ENCODE measurements at regions not wholly inside any gene's neighbourhood (a gene's known extent, or its start where the extent isn't known, plus 50 kb on each side); places are given as distances from the start of the nearest gene placed in this dataset.

DNA sequence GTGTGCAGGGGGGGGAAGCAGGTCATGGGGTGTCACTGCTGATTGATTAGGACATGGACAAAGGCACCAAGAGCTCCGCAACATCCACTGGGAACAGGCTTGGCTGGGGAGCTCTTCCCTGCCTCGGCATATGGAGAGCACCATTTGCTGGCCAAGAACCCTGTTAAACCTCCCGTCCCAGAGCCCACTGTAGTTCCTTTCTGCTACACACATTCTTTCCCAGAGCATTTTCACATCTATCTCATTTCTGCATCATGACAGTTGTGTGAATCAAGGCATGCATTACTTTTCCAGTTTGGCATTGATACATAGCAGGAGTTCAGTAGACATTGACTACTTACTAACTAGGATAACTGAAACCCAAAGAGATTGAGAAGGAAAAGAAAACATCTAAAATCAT is 333.4 kb upstream of the B3GAT1 start:
- DNase-seq (ENCODE audit: low spot score), result no peak

DNA sequence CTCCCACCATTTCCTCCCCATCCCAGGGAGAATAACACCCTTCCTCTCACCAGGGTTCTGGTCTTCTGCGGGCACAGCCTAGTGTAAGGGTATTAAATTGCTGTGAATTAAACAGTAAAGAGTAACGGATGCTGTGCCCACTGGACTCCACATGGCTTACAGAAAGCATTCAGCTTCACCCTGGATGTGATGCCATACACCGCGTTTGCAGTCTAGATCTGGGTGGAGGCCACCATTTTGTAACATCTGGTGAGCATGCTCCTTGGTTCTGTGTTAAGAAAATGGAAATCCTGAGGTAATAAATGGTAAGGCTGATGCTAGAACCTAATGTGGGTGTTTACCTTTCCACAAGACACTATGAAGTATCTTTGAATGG is 331.8 kb upstream of the B3GAT1 start:
- no peak for DNase-seq (ENCODE audit: low spot score)

DNA sequence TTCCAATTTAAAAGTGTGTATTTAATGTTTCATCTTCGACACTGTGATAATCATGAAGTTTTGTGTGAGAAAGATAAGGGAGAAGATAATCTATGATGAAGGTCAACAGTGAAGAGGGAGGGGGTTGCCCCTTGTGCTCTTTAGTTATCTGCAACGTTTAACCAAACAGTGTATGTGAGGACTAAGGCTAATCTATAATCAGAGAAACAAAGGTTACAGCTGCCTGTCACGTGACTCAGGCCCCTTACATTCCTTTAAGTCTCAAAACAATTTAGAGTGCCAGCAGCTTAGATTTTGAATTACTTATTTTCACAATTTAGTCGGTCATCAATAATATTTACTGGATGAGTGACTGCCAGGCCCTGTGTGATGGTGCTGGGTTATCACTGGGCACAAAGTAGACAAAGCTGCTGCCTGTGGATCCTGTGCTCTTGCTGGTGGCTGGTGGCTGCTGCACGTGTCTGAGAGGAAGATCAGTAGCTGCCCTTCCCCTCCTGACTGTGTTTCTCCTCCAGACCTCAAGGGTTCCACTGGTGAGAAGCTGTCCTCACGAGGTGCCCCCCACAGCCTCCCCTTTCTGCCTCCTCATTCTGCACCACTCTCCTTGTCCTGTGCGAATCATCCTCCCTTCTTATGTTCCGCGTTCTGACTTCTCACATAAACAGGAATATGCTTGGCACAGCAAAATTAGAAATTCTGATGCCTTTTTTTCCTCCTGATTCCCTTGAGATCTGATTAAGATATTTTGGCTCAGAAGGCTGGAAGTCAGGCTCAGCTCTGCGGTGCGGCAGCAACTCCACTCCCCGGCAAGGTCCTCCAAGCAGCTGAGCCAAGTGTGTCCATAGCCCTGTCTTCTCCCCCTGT is 331.1 kb upstream of the B3GAT1 start:
- DNase-seq (ENCODE audit: low spot score), result no peak

DNA sequence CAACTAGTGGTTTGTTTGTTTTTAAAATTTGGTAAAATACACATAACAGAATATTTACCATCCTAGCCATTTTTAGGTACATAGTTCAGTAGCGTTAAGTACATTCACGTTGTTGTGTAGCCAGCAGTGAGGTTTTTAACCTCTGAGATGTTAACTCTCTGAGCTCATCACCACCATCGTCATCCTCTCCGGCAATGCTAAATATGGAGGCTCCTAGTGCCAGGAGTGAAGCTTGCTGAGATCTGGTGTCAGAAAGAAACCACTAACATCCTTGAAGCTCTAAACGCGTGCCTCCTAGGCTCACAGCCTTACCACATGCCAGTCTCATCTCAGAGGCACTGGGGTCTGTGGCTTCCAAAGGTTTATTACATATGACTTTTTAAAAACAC is 330.2 kb upstream of the B3GAT1 start:
- no peak for DNase-seq (ENCODE audit: low spot score)

DNA sequence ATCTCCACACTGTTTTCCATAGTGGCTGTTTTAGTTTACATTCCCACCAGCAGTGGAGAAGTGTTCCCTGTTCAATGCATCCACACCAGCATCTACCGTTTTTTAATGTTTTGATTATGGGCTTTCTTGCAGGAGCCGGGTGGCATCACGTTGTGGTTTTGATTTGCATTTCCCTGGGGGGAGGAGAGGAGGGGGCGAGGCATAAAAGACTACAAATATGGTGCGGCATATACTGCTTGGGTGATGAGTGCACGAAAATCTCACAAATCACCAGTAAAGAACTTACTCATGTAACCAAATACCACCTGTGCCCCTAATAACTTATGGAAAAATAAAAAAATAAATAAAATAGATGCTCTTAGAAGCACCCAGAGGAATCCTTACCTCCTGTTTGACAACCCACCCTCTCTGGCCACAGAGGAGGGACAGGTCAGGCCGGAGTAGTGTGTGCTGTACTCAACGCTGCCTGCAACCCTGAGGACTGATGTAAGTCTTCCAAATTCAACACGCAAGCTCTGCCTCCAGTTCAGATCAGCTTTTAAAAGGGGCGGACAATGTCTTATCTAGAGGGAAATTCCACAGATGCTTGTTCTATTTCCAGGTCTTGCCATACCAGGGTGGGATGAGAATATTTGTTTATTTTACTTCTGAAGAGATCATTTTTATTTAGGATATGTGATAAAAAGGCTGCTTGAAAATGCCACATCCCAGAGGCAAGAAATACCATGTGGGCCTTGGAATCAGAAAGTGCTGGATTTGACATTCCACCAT is 329.6 kb upstream of the B3GAT1 start:
- DNase-seq (ENCODE audit: low spot score), result no peak

DNA sequence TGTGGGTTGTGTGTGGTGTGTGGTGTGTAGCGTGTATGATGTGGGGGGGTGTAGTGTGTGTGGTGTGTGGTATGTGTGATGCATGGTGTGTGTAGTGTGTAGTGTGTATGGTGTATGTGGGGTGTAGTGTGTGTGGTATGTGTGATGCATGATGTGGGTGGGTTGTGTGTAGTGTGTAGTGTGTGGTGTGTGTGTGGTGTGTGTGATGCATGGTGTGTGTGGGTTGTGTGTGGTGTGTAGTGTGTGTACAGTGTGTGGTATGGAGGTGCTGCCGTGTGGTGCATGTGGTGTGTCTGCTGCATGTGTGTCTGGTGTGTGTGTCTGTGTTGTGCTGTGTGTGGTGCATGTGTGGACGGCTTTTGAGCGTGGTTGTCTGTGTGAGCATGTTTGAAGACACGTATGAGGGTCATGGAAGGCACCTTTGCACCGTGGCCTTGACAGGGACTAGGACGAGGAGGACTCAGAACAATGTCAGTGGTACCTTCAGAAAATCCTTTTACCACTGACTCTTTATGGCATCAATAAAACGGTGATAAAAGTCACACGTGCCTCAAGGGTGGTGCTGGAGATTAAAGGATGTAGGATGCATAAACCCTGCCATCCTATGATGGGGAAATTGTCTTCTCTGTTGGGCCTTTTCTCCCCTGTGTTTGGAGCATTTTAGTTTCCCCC is 328.7 kb upstream of the B3GAT1 start:
- DNase-seq (ENCODE audit: low spot score), result no peak

DNA sequence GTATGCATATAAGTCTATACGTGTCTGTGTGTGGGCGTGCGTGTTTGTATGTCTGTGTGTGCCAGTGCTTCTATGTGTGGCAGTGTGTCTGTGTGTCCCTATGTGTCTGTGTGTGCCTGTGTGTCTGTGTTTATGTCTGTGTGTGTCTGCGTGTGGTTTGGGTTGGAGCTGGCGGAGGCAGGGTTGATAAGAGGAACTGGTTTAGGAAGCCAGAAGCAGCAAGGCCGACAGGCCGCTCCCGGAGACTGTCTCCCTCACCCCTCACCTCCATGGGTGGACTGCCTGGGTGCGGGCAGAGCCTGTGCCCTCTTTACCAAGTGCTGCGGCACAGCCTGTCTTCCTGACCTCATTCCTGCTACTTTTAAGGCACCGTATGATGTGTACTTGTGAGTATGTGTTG is 327.1 kb upstream of the B3GAT1 start:
- DNase-seq (ENCODE audit: low spot score), result no peak

DNA sequence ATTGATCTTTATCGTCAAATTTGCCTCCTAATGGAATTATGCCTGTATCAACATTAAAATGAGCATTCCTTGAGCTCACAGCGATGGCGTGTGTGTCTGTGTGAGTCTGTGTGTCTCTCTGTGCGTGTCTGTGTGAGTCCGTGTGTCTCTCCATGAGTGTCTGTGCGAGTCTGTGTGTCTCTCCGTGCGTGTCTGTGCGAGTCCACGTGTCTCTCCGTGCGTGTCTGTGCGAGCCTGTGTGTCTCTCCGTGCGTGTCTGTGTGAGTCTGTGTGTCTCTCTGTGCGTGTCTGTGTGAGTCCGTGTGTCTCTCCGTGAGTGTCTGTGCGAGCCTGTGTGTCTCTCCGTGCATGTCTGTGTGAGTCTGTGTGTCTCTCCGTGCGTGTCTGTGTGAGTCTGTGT is 326.5 kb upstream of the B3GAT1 start:
- no peak for DNase-seq (ENCODE audit: low spot score)

DNA sequence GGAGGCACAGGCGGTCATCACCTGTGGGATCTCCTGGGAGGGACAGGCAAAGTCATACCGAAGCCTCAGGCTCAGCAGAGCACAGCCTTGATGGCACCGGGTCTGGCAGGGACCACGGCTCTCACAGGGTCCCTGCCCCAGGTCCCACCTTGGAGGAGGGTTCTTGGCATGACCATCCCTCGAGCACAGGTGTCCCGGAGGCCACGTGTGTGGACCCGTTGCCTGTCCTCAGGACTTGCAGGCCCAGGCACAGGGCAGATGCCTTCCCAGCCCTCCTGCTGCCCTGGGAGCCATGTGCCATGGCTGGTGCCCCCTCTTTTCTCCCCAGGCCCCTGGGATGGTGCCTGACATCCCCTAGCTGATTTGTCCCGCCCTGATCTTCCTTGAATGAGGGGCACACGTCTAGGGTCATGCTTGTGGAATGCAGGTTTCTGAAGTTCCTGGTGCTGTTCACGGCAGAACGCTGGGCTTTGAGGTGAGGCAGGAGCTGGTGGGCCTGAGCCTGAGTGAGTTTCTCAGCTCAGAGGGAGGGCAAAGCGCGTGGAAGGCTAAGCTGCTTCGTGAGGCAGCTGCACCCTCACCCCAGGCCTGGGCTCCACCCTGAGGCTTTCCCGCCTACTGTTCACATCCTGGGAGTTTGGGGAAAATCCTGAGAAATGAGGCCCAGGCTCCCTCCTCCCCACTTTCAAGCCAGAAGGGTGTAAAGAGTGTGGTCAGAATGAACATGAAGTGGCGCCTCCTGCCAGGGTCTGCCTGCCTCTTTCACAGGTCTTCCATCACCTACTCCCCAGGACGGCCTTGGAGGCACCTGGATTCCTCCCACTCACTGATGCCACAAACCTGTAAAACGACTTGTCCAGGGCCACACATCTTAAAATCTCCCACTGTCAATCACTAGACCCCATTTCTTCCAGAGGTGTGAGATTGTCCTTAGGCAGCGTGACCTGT is 325.8 kb upstream of the B3GAT1 start:
- no peak for DNase-seq (ENCODE audit: low spot score)

DNA sequence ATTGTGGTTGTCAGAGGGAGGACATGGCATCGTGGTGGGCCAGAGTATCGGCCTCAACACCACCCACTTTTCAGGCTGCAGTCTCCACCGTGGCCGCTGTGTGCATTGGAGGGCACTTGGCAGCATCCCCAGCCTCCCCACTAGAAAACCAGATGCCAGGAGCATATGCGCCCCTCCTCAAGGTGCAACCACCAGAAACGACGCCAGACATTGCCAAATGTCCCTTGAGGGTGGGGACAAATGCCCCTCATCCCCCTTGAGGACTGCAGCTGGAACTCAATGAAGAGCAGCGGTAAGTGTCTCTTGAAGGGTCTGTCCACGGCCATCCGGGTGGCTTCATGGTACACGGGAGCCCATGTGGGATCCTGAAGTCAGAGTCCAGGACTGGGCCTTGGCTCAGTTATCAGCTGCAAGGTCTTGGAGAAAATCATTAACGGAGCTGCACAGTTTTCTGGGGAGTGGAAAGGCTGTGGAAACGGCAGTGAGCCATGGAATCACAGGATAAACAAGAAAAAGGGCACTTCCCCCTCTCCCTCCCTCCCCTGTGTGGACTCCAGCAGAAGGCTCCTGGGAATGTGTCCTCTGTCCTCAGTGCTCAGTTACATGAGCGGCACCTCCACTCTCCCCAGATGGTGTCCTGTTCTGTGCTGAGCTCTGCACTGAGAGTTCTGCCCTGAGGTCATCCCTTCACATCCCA is 324.4 kb upstream of the B3GAT1 start:
- no peak for DNase-seq (ENCODE audit: low spot score)

DNA sequence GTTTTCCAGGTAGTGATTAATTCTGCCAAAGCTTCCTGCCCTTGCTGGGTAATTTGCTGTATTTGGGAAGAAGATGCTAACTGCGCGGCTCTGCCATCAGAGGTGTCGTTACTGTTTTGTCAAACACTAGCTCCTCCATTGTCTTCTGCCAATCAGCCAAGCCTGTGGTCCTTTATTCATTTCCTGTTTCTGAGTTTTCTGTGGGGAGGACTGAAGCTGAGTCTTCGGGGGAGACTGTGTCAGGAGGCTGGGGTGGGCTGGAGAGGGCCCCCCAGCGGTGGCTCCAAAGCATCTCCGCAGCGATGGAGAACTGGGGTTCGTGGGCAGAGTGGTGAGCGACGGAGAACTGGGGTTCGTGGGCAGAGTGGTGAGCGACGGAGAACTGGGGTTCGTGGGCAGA is 322.9 kb upstream of the B3GAT1 start:
- DNase-seq (ENCODE audit: low spot score), result no peak

DNA sequence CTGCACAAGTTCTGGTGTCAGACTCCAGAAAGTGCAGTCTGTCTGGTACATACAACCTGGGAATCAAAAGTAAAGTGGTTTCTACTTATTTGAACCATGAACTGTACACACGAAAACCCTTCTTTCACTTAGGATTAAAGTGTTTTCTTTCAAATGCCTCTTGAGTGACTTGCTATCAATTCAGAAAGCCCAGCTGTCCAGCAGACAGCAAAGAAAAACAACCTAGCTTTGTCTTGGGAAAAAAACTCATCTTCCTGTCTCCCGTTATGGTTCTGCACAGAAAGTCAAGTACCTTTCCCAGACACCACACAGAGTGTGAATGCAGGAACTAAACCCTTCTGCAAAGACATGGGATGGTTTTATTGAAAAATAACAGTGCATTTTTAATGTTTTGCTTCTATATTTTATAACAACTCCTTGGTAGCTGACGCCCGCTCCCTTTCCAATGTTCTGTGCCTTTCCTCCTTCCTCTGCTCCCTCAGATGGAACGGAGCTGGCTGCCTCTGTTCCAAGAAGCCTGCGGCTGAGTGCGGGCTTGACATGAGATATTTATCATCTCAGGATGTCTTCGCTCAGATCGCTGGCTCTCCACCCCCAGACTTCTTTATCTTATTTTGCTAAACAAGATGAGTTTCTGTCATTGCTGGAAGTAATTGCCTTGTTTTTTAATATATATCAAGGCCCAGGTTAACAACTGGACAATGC is 322.3 kb upstream of the B3GAT1 start:
- DNase-seq (ENCODE audit: low spot score), result no peak

DNA sequence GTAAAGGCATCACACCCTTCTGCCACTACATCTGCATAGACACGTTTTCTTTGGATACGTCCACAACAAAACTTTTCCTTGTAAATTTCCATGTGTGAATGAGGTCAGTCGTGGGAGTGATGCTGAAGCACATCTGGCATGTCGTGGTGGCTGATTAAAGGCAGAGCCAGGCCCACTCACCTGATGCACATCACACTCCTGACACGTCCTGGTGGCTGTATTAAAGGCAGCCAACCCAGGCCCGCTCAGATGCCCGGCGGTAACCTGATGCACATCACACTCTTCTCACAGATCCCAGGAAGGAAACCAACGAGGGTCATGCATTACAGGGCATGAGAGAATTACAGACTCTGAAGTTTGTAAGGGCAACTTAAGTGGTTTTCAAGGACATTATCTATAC is 321.6 kb upstream of the B3GAT1 start:
- DNase-seq (ENCODE audit: low spot score), result no peak

DNA sequence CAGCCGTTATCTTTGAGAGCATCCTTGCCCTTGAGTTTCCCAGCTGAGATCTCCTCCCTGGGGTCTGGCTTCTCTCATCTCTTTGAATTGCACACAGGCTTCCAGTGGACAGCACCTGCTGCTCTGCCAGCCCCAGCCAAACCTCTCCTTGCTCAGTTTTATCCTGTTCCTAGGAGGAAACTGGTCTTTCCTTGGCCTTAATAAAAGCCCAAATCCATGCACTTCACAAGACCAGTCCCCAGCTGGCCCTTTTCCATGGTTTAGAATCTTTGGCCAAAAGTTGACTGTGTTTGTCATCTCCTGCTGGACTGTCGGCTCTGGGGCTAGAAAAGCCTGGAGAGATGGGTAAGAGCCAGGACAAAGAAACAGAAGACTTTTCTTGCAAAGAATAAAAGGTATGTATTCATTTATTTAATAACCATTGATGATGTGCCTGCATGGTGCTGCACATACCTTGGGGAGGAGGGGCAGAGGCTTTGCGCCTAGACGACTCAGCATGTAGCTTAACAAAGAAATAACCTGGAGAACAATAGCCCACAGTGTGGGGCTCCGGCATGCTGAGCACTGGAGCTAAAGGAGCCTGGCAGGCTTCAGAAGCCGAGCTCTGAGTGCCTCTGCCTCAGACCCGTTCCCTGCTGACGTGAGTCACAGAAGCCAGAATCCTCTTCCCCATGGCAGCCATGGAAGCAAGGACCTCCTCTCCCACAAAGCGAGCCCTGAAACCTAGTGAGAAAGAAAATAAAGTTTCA is 319.3 kb upstream of the B3GAT1 start:
- no peak for DNase-seq (ENCODE audit: low spot score)

DNA sequence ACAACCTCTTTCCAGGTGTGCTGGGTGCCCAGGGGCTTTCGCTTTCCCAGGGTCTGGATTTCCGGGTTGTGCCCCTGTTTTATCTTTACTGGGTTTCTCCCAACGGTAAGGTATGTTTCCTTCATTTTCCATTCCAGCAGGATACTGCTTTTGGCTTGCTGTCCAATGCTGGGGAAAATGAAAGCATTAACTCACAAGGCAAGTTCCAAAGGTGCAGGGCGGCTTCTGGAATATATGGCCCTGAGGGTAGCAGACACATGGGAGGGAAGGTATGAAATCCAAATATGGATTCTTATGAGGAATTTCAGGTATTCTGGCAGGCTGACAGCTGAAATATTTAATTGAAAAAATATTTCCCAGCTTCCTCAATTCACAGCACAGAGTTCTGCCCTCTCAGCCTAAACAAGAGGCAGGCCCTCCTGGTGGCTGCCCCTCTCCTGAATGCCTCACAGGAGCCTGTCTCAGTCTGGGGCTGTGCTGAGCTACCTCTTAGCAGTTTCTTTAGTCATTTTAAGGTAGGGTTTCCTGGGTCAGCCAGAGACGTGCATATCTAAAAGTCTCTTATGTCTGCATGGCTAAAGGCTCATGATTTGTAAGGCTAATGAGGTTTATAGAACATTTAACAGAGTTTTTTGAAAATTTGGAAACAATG is 318.6 kb upstream of the B3GAT1 start:
- no peak for DNase-seq (ENCODE audit: low spot score)

DNA sequence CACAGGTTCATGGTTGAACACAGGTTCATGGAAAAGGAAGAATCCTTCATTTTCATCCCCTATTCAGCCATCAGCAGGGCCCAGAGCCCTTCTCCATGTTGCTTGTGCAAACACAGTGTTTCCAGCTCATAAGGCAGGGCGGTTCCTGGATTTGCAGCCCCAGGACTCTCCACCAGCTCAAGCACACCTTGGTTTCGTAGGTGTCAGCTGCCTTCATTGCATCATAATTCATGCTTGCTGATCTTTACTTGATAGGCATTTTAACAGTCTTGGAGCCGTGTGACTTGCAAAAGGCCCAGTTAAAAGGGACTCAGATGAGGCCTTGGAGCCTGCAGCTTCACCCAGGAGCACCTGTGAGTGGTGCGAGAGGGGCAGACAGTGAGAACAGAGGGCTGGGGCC is 318.1 kb upstream of the B3GAT1 start:
- no peak for DNase-seq (ENCODE audit: low spot score)

DNA sequence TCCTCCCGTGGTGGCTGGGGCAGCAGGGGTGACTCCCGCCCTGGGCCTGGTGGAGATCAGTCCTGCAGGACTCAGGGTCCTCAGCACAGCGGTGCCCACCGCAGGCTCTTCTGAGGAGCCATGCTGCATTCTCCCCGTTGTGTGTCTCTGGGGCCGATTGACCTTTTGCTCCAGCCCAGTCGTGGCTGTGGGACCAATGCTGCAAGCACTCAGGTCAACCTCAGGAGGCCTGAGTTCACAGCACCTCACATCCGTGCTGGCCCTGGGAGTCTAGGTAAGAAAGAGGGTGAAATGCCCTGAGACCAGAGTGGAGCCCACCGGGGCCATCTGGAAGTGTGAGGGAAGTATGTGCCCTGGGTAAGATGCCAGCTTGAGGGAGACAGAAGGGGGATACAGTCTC is 316.1 kb upstream of the B3GAT1 start:
- no peak for DNase-seq (ENCODE audit: low spot score)

DNA sequence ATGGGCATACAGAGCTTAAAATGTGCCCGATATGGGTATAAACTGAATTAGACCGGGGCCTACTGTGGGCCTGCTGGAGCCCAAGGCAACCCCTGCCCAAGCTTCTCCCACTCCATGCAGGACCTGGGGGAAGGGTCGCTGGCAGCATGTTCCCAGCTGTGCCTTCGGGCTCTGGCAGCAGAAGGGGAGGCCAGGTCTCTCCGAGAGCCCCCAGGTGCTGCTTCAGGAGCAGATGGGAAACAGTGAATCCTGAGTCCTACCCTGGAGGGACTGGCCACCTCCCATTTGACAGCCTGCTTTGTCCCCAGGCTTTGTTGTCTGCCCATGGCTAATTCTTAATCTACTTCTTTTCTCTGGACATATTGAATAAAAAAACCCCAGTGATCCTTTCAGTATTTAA is 315.6 kb upstream of the B3GAT1 start:
- no peak for DNase-seq (ENCODE audit: low spot score)

DNA sequence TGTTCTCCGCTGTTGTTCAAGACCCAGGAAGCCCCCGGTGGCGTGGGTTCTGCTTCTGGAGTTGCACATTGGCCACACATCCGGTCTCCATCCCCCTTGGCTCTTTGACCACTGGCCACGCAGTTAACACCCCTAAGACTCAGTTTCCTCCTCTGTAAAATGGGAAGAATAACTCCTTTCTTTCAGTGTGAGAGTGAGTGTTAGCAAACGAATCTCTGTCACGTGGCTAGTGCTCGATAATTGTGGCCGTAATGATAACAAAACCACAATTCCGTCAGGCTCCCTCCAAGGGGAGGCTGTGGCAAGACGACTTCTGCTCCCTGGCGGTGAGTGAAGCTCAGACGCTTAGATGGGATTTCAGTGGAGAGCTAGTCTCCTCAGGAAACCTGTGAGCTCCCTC is 315.2 kb upstream of the B3GAT1 start:
- DNase-seq (ENCODE audit: low spot score), result no peak

All from GM03348 (cell line).